Mesenchymal stem cell (in vitro differentiated cells and primary cell): ENCODE measurements at regions not wholly inside any gene's neighbourhood (a gene's known extent, or its start where the extent isn't known, plus 50 kb on each side); places are given as distances from the start of the nearest gene placed in this dataset.

Source experiments
- DNase-seq: peaks from one replicate; pipeline ENCODE4 v3.0.0-alpha.2; 2013
- H2AFZ ChIP-seq: one replicate; pipeline ENCODE4 v1.6.1; 2013; ENCODE audit warnings: low read depth, mild to moderate bottlenecking, control low read depth, inconsistent platforms, low read length, moderate library complexity
- H2AK5ac ChIP-seq: 2 replicates; pipeline ENCODE4 v1.6.1; 2013; ENCODE audit warnings: low read length, moderate library complexity, mild to moderate bottlenecking, inconsistent platforms; ENCODE audit not compliant: severe bottlenecking
- H2BK120ac ChIP-seq: one replicate; pipeline ENCODE4 v1.6.1; 2013; ENCODE audit warnings: low read depth, mild to moderate bottlenecking, inconsistent platforms, low read length, moderate library complexity
- H2BK12ac ChIP-seq, 2 experiments: one replicate each; pipeline ENCODE4 v1.6.1; 2013; ENCODE audit warnings: inconsistent platforms in 2 of 2, low read length in 2 of 2, mild to moderate bottlenecking in 2 of 2, moderate library complexity in 2 of 2, control low read depth in 1 of 2
- H2BK15ac ChIP-seq: one replicate; pipeline ENCODE4 v1.6.1; 2013; ENCODE audit warnings: mild to moderate bottlenecking, low read depth, inconsistent platforms; ENCODE audit not compliant: poor library complexity, severe bottlenecking
- H2BK5ac ChIP-seq: 2 replicates; pipeline ENCODE4 v1.6.1; 2013; ENCODE audit warnings: low read depth, mild to moderate bottlenecking, low read length, control low read depth, inconsistent platforms; ENCODE audit not compliant: poor library complexity, severe bottlenecking
- H3K14ac ChIP-seq, 2 experiments: one replicate each; pipeline ENCODE4 v1.6.1; 2013; ENCODE audit warnings: inconsistent platforms in 2 of 2, low read length in 2 of 2, control low read depth in 1 of 2, mild to moderate bottlenecking in 1 of 2, moderate library complexity in 1 of 2
- H3K18ac ChIP-seq, 2 experiments: one replicate each; pipeline ENCODE4 v1.6.1; 2013; ENCODE audit warnings: inconsistent platforms in 2 of 2, low read length in 2 of 2, control low read depth in 1 of 2, low read depth in 1 of 2, mild to moderate bottlenecking in 1 of 2
- H3K23ac ChIP-seq, 2 experiments: one replicate each; pipeline ENCODE4 v1.6.1; 2013; ENCODE audit warnings: inconsistent platforms in 2 of 2, low read length in 2 of 2, mild to moderate bottlenecking in 2 of 2, moderate library complexity in 2 of 2, control low read depth in 1 of 2
- H3K27ac ChIP-seq: 2 replicates; pipeline ENCODE4 v1.5.1; 2013; ENCODE audit warnings: mild to moderate bottlenecking, moderate library complexity, low read length, control low read depth, inconsistent platforms; ENCODE audit not compliant: poor library complexity, severe bottlenecking
- H3K27me3 ChIP-seq, 2 experiments: 2 replicates each; pipeline versions ENCODE4 v1.6.1 to v1.7.0; 2013; ENCODE audit warnings: low read length in 2 of 2, mild to moderate bottlenecking in 2 of 2, moderate library complexity in 2 of 2, control low read depth in 1 of 2, inconsistent platforms in 1 of 2; ENCODE audit not compliant: control insufficient read depth in 1 of 2, insufficient read depth in 1 of 2
- H3K36me3 ChIP-seq, 2 experiments: 2 replicates each; pipeline versions ENCODE4 v1.6.1 to v1.7.0; 2013; ENCODE audit warnings: low read length in 2 of 2, control low read depth in 1 of 2, inconsistent platforms in 1 of 2, low read depth in 1 of 2, mild to moderate bottlenecking in 1 of 2; ENCODE audit not compliant: insufficient read depth in 2 of 2, control insufficient read depth in 1 of 2
- H3K4ac ChIP-seq, 2 experiments: one replicate each; pipeline ENCODE4 v1.6.1; 2013; ENCODE audit warnings: inconsistent platforms in 2 of 2, low read length in 2 of 2, mild to moderate bottlenecking in 2 of 2, moderate library complexity in 2 of 2, control low read depth in 1 of 2, low read depth in 1 of 2
- H3K4me1 ChIP-seq: 2 replicates; pipeline ENCODE4 v1.6.1; 2013; ENCODE audit warnings: low read depth, low read length, control low read depth; ENCODE audit not compliant: control insufficient read depth, insufficient read depth
- H3K4me2 ChIP-seq: 2 replicates; pipeline ENCODE4 v1.6.1; 2013; ENCODE audit warnings: low read length, mild to moderate bottlenecking, inconsistent platforms; ENCODE audit not compliant: poor library complexity, severe bottlenecking
- H3K4me3 ChIP-seq, 2 experiments: 2 replicates each; pipeline versions ENCODE4 v1.5.1 to v1.7.0; 2013; ENCODE audit warnings: low read length in 2 of 2, mild to moderate bottlenecking in 2 of 2, control low read depth in 1 of 2, low read depth in 1 of 2; ENCODE audit not compliant: insufficient read depth in 1 of 2
- H3K79me1 ChIP-seq: replicated peaks from 2 replicates; pipeline ENCODE4 v1.6.1; 2013; ENCODE audit warnings: mild to moderate bottlenecking, control low read depth, low read length, inconsistent platforms; ENCODE audit not compliant: poor library complexity, severe bottlenecking
- H3K9ac ChIP-seq: 2 replicates; pipeline ENCODE4 v1.7.0; 2013; ENCODE audit warnings: mild to moderate bottlenecking, low read length, moderate library complexity
- H3K9me3 ChIP-seq: 2 replicates; pipeline ENCODE4 v1.7.0; 2013; ENCODE audit warnings: mild to moderate bottlenecking, low read length; ENCODE audit not compliant: control insufficient read depth
- H4K8ac ChIP-seq: one replicate; pipeline ENCODE4 v1.6.1; 2013; ENCODE audit warnings: inconsistent platforms, mild to moderate bottlenecking, low read length, moderate library complexity
- H4K91ac ChIP-seq: one replicate; pipeline ENCODE4 v1.6.1; 2013; ENCODE audit warnings: mild to moderate bottlenecking, low read length, inconsistent platforms
- WGBS: methylation state at CpG from one replicate; pipeline ENCODE4 v1.1.7; 2013; ENCODE audit warnings: mixed read lengths; 5-methylcytosine and 5-hydroxymethylcytosine counted together

GRCh38 chr1:4170548-4171340 is 270.7 kb upstream of the C1orf174 start:
- Histone ChIP-seq H3K4me3 (no peak overlapping the region), H3K27me3 (no peaks in the 10 kb centered on the region), H3K23ac (no peak overlapping the region), H4K8ac (no peak overlapping the region), H3K4me2 (no peak overlapping the region), H3K79me1 (no peaks in the 10 kb centered on the region), H2BK120ac (no peak overlapping the region), H4K91ac (no peak overlapping the region), H3K18ac (no peak overlapping the region), H3K9me3 (no peaks in the 10 kb centered on the region), H2BK15ac (no peak overlapping the region), H2AFZ (no peak overlapping the region), H3K27ac (no peak overlapping the region), H3K36me3 (no peaks in the 10 kb centered on the region), H2BK5ac (no peak overlapping the region), H3K4ac (no peak overlapping the region), H2BK12ac (no peak overlapping the region), H3K9ac (no peak overlapping the region), H2AK5ac (no peak overlapping the region), H3K14ac (no peak overlapping the region), H3K4me1 (no peaks in the 10 kb centered on the region)
- WGBS = 77% methylated on average over 25 of the region's 25 CpGs
- no peak for DNase-seq

- Histone ChIP-seq H3K4me3 (no peak overlapping the region), H3K79me1 (no peaks in the 10 kb centered on the region), H2AFZ (no peak overlapping the region), H2BK5ac (no peak overlapping the region), H3K27me3 (no peaks in the 10 kb centered on the region), H3K23ac (no peak overlapping the region), H3K9ac (no peak overlapping the region), H3K4me2 (no peak overlapping the region), H3K27ac (no peak overlapping the region), H2BK120ac (no peak overlapping the region), H3K4ac (no peak overlapping the region), H3K9me3 (no peaks in the 10 kb centered on the region), H3K36me3 (no peaks in the 10 kb centered on the region), H4K8ac (no peak overlapping the region), H4K91ac (no peak overlapping the region), H2BK12ac (no peak overlapping the region), H2BK15ac (no peak overlapping the region), H3K4me1 (no peaks in the 10 kb centered on the region), H3K18ac (no peak overlapping the region), H2AK5ac (no peak overlapping the region), H3K14ac (no peak overlapping the region)
- 70% methylated on average over 23 of the region's 23 CpGs for WGBS
- DNase-seq = no peak
These were observed 271.7 kb upstream of the C1orf174 start for GRCh38 chr1:4171480-4172450.

- no peak overlapping the region for H3K9ac ChIP-seq
- H2BK15ac ChIP-seq = no peak overlapping the region
- H3K18ac ChIP-seq = no peak overlapping the region
- H4K91ac ChIP-seq = no peak overlapping the region
- no peaks in the 10 kb centered on the region for H3K27me3 ChIP-seq
- H3K9me3 ChIP-seq = no peaks in the 10 kb centered on the region
- no peak overlapping the region for H3K23ac ChIP-seq
- no peaks in the 10 kb centered on the region for H3K36me3 ChIP-seq
- no peak overlapping the region for H3K27ac ChIP-seq
- H2BK120ac ChIP-seq = no peak overlapping the region
- no peak overlapping the region for H3K14ac ChIP-seq
- 52% methylated on average over 15 of the region's 16 CpGs for WGBS
- no peak overlapping the region for H2BK12ac ChIP-seq
- H2AFZ ChIP-seq = no peak overlapping the region
- no peak overlapping the region for H3K4me3 ChIP-seq
- DNase-seq = no peak
- H3K4me2 ChIP-seq = no peak overlapping the region
- H3K4me1 ChIP-seq = no peaks in the 10 kb centered on the region
- H2AK5ac ChIP-seq = no peak overlapping the region
- H2BK5ac ChIP-seq = no peak overlapping the region
- no peak overlapping the region for H3K4ac ChIP-seq
- H3K79me1 ChIP-seq = no peaks in the 10 kb centered on the region
- no peak overlapping the region for H4K8ac ChIP-seq
These were observed 272.9 kb upstream of the C1orf174 start for GRCh38 chr1:4172644-4173599.
